HepG2 (cell line): ENCODE measurements at regions not wholly inside any gene's neighbourhood (a gene's known extent, or its start where the extent isn't known, plus 50 kb on each side); places are given as distances from the start of the nearest gene placed in this dataset.
A peak's percentile ranks its signal among the peaks of the same experiment; 100 is the strongest.

Experiments
- ATF7 ChIP-seq, 2 experiments: fragments of 450-650 bp in 1 of 2; sonication (generic) in 1 of 2; formaldehyde crosslinking in 1 of 2; IDR thresholded peaks; 2 replicates each; pipeline versions ENCODE4 v1.4.0 to v1.6.1; 2016 to 2020; ENCODE audit warnings: antibody characterized with exemption in 1 of 2, mild to moderate bottlenecking in 1 of 2, missing genetic modification reagents in 1 of 2
- CREB1 ChIP-seq, 2 experiments: fragments of 450-650 bp in 1 of 2; IDR thresholded peaks; 2 replicates each; pipeline ENCODE4 v1.6.1; 2016 to 2017; ENCODE audit warnings: control low read depth in 1 of 2, mild to moderate bottlenecking in 1 of 2, missing compliant biosample characterization in 1 of 2, missing genetic modification characterization in 1 of 2
- EP300 ChIP-seq, 3 experiments: sonication (generic) in 1 of 3; formaldehyde crosslinking in 1 of 3; IDR thresholded peaks; 2 replicates each; pipeline versions ENCODE4 v1.5.1 to v1.6.1; 2011 to 2020; ENCODE audit warnings: low read depth in 2 of 3, low read length in 2 of 3, borderline replicate concordance in 1 of 3, improper control_type of control experiment in 1 of 3, mild to moderate bottlenecking in 1 of 3, missing genetic modification reagents in 1 of 3, moderate library complexity in 1 of 3
- FOSL2 ChIP-seq: sonication (generic); formaldehyde crosslinking; IDR thresholded peaks from 2 replicates; pipeline ENCODE4 v1.4.0; 2020; ENCODE audit warnings: missing genetic modification reagents
- FOXA1 ChIP-seq, 2 experiments: fragments of 450-650 bp in 1 of 2; sonication (generic) in 1 of 2; formaldehyde crosslinking in 1 of 2; IDR thresholded peaks; 2 replicates each; pipeline versions ENCODE4 v1.4.0 to v1.6.1; 2016 to 2020; ENCODE audit warnings: missing genetic modification reagents in 1 of 2
- HDAC1 ChIP-seq: sonication (generic); formaldehyde crosslinking; IDR thresholded peaks from 2 replicates; pipeline ENCODE4 v1.5.1; 2020; ENCODE audit warnings: mild to moderate bottlenecking, missing genetic modification reagents
- MAF1 ChIP-seq: sonication (generic); formaldehyde crosslinking; IDR thresholded peaks from 2 replicates; pipeline ENCODE4 v1.5.0; 2020; ENCODE audit warnings: missing genetic modification reagents, borderline replicate concordance
- XBP1 ChIP-seq: sonication (generic); formaldehyde crosslinking; IDR thresholded peaks from 2 replicates; pipeline ENCODE4 v1.5.0; 2020; ENCODE audit warnings: missing genetic modification reagents
- ZFX ChIP-seq: sonication (generic); formaldehyde crosslinking; IDR thresholded peaks from 2 replicates; pipeline ENCODE4 v1.4.0; 2020; ENCODE audit warnings: mild to moderate bottlenecking, low read depth, missing genetic modification reagents, moderate library complexity
- ZNF331 ChIP-seq: sonication (generic); formaldehyde crosslinking; IDR thresholded peaks from 2 replicates; pipeline ENCODE4 v1.4.0; 2020; ENCODE audit warnings: missing genetic modification reagents
- ZNF614 ChIP-seq: IDR thresholded peaks from 2 replicates; pipeline ENCODE4 v1.6.1; 2018; ENCODE audit warnings: missing biosample characterization, missing genetic modification reagents, inconsistent platforms, borderline replicate concordance
- ZNF670 ChIP-seq: sonication (generic); formaldehyde crosslinking; IDR thresholded peaks from 2 replicates; pipeline ENCODE4 v1.8.0; 2022; ENCODE audit warnings: mild to moderate bottlenecking, missing genetic modification reagents, borderline replicate concordance
- ZNF782 ChIP-seq: sonication (generic); formaldehyde crosslinking; IDR thresholded peaks from 2 replicates; pipeline ENCODE4 v1.4.0; 2020; ENCODE audit warnings: missing genetic modification reagents, mild to moderate bottlenecking, borderline replicate concordance
- ZSCAN12 ChIP-seq: sonication (generic); formaldehyde crosslinking; IDR thresholded peaks from 2 replicates; pipeline ENCODE4 v1.9.0; 2021; ENCODE audit warnings: mild to moderate bottlenecking, missing genetic modification reagents
- ZUFSP ChIP-seq: sonication (generic); formaldehyde crosslinking; IDR thresholded peaks from 2 replicates; pipeline ENCODE4 v1.9.0; 2021; ENCODE audit warnings: missing genetic modification reagents, mild to moderate bottlenecking, borderline replicate concordance
- TF ChIP-seq, protein P1 (sequence below): sonication (generic); formaldehyde crosslinking; IDR thresholded peaks from 2 replicates; pipeline ENCODE4 v1.4.0; 2020; ENCODE audit warnings: mild to moderate bottlenecking, missing genetic modification reagents, borderline replicate concordance
- TF ChIP-seq, protein P2 (sequence below): sonication (generic); formaldehyde crosslinking; IDR thresholded peaks from 2 replicates; pipeline ENCODE4 v1.4.0; 2020; ENCODE audit warnings: missing genetic modification reagents, borderline replicate concordance

GRCh38 chr2:138282014-138282672, 219.4 kb upstream of the SPOPL start (continued):
- TF ChIP-seq EP300 (IDR thresholded peaks at IDR 0.05; ENCODE audit: low read depth in 2 of 2, low read length in 2 of 2) (peak in 1 of 2 experiments; percentile 69; a peak in 2 of 4 replicates), EP300 (CRISPR knock-in tag; IDR thresholded peaks at IDR 0.05; ENCODE audit: borderline replicate concordance) (no peak), ATF7 (IDR thresholded peaks at IDR 0.05) (peak; percentile 41), ATF7 (CRISPR knock-in tag; IDR thresholded peaks at IDR 0.05) (no peak), ZNF331 (CRISPR knock-in tag) (peak; percentile 64; the same call in 1 of the 2 replicates), ZNF614 (0 out of 2 replicates have a peak, but pooled peaks have one; percentile 50), ZNF782 (no peak), ZUFSP (CRISPR knock-in tag) (no peak), HDAC1 (CRISPR knock-in tag) (peak; percentile 72), ZSCAN12 (CRISPR knock-in tag) (no peak), MAF1 (no peak), ZFX (CRISPR knock-in tag) (peak; percentile 66), ZNF670 (CRISPR knock-in tag) (peak; percentile 55; the same call in 1 of the 2 replicates), XBP1 (peak; percentile 63; the same call in 1 of the 2 replicates), CREB1 (IDR thresholded peaks at IDR 0.05) (peak; percentile 68), CREB1 (CRISPR knock-in tag; IDR thresholded peaks at IDR 0.05) (peak; percentile 71), FOXA1 (IDR thresholded peaks at IDR 0.05) (peak; percentile 85; the same call in 1 of the 2 replicates), FOXA1 (CRISPR knock-in tag; IDR thresholded peaks at IDR 0.05) (peak; percentile 96), FOSL2 (CRISPR knock-in tag) (peak; percentile 51; the same call in 1 of the 2 replicates)
- TF ChIP-seq, protein P1, sequence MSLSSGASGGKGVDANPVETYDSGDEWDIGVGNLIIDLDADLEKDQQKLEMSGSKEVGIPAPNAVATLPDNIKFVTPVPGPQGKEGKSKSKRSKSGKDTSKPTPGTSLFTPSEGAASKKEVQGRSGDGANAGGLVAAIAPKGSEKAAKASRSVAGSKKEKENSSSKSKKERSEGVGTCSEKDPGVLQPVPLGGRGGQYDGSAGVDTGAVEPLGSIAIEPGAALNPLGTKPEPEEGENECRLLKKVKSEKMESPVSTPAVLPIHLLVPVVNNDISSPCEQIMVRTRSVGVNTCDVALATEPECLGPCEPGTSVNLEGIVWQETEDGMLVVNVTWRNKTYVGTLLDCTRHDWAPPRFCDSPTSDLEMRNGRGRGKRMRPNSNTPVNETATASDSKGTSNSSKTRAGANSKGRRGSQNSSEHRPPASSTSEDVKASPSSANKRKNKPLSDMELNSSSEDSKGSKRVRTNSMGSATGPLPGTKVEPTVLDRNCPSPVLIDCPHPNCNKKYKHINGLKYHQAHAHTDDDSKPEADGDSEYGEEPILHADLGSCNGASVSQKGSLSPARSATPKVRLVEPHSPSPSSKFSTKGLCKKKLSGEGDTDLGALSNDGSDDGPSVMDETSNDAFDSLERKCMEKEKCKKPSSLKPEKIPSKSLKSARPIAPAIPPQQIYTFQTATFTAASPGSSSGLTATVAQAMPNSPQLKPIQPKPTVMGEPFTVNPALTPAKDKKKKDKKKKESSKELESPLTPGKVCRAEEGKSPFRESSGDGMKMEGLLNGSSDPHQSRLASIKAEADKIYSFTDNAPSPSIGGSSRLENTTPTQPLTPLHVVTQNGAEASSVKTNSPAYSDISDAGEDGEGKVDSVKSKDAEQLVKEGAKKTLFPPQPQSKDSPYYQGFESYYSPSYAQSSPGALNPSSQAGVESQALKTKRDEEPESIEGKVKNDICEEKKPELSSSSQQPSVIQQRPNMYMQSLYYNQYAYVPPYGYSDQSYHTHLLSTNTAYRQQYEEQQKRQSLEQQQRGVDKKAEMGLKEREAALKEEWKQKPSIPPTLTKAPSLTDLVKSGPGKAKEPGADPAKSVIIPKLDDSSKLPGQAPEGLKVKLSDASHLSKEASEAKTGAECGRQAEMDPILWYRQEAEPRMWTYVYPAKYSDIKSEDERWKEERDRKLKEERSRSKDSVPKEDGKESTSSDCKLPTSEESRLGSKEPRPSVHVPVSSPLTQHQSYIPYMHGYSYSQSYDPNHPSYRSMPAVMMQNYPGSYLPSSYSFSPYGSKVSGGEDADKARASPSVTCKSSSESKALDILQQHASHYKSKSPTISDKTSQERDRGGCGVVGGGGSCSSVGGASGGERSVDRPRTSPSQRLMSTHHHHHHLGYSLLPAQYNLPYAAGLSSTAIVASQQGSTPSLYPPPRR (CRISPR knock-in tag): peak; percentile 57; the same call in 1 of the 2 replicates
- TF ChIP-seq, protein P2, sequence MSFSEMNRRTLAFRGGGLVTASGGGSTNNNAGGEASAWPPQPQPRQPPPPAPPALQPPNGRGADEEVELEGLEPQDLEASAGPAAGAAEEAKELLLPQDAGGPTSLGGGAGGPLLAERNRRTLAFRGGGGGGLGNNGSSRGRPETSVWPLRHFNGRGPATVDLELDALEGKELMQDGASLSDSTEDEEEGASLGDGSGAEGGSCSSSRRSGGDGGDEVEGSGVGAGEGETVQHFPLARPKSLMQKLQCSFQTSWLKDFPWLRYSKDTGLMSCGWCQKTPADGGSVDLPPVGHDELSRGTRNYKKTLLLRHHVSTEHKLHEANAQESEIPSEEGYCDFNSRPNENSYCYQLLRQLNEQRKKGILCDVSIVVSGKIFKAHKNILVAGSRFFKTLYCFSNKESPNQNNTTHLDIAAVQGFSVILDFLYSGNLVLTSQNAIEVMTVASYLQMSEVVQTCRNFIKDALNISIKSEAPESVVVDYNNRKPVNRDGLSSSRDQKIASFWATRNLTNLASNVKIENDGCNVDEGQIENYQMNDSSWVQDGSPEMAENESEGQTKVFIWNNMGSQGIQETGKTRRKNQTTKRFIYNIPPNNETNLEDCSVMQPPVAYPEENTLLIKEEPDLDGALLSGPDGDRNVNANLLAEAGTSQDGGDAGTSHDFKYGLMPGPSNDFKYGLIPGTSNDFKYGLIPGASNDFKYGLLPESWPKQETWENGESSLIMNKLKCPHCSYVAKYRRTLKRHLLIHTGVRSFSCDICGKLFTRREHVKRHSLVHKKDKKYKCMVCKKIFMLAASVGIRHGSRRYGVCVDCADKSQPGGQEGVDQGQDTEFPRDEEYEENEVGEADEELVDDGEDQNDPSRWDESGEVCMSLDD (CRISPR knock-in tag): peak; percentile 92
